Thymus (tissue), 11 donors: ENCODE measurements at regions not wholly inside any gene's neighbourhood (a gene's known extent, or its start where the extent isn't known, plus 50 kb on each side); places are given as distances from the start of the nearest gene placed in this dataset.
"Not testable (repeated sequence)": the region's sequence is repeated elsewhere in the genome, so short reads cannot be mapped to it uniquely, and the experiment has no call there.

Source experiments
- DNase-seq, 9 donors: peaks; one replicate each; pipeline ENCODE4 v3.0.0-alpha.2; 2013; ENCODE audit warnings: low spot score in 9 of 9, low read depth in 6 of 9, missing footprints in 1 of 9
- H3K27ac ChIP-seq, 2 donors: one replicate each; pipeline ENCODE4 v1.5.1; 2013; ENCODE audit warnings: control low read depth in 1 of 2, low read depth in 1 of 2, low read length in 1 of 2, mild to moderate bottlenecking in 1 of 2, moderate library complexity in 1 of 2
- H3K27me3 ChIP-seq, 2 donors: one replicate each; pipeline ENCODE4 v1.5.1; 2013; ENCODE audit warnings: low read length in 1 of 2; ENCODE audit not compliant: control insufficient read depth in 2 of 2, insufficient read depth in 1 of 2
- H3K36me3 ChIP-seq, 2 donors: one replicate each; pipeline ENCODE4 v1.5.1; 2013; ENCODE audit warnings: low read length in 1 of 2, mild to moderate bottlenecking in 1 of 2, moderate library complexity in 1 of 2; ENCODE audit not compliant: control insufficient read depth in 2 of 2, insufficient read depth in 2 of 2
- H3K4me1 ChIP-seq, 2 donors: one replicate each; pipeline ENCODE4 v1.5.1; 2013; ENCODE audit warnings: low read length in 2 of 2; ENCODE audit not compliant: control insufficient read depth in 2 of 2, insufficient read depth in 2 of 2
- H3K4me3 ChIP-seq, 2 donors: one replicate each; pipeline ENCODE4 v1.5.1; 2013; ENCODE audit warnings: low read length in 2 of 2, control low read depth in 1 of 2, mild to moderate bottlenecking in 1 of 2
- H3K9me3 ChIP-seq, 2 donors: one replicate each; pipeline ENCODE4 v1.5.1; 2013; ENCODE audit warnings: low read length in 1 of 2, mild to moderate bottlenecking in 1 of 2; ENCODE audit not compliant: control insufficient read depth in 2 of 2, insufficient read depth in 1 of 2
- WGBS: extraction: QIAGEN DNeasy Blood & Tissue Kit; methylation state at CpG from one replicate; pipeline ENCODE4 v1.1.7; 2013; 5-methylcytosine and 5-hydroxymethylcytosine counted together
- donor health status: healthy.

DNA sequence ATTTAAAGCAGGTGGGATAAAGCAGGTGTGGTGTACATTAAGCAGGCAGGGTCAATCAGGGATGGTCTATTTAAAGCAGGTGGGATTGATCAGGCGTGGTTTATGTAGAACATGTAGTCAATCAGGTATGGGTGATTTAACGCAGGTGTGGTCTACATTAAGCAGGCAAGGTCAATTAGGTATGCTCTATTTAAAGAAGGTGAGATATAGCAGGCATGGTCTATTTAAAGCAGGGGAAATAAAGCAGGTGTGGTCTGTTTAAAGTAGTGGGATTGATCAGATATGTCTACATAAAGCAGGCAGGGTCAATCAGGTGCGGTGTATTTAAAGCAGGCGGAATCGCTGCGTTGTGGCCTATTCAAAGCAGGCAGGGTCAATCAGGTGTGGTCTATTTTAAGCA lies 88.6 kb upstream of the MXRA5 start:
- Histone ChIP-seq H3K27ac (no peak overlapping the region), H3K9me3 (no peaks in the 10 kb centered on the region), H3K4me3 (no peak overlapping the region), H3K4me1 (no peaks in the 10 kb centered on the region), H3K36me3 (no peaks in the 10 kb centered on the region), H3K27me3 (no peaks in the 10 kb centered on the region)
- no peak for DNase-seq
- WGBS: 96% methylated on average over 6 of the region's 6 CpGs

DNA sequence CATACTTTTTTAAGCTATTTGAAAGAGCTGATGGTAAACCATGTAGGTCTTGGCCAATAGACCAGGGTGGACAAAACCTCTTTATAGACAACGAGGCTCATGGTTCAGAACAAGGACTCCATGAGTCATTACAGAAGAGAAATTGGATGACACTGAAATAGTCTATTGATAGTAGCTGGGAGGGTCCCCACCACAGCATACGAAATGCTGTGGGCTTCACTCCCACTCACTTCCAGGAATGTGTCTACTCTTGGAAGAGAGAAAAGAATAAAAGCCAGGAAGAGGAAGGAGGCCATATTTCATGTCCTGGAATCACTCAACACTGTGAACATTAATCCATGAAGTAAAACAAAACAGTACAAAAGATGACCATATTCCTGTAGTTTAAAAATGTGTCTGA lies 82.3 kb upstream of the MXRA5 start:
- Histone ChIP-seq H3K9me3 (no peaks in the 10 kb centered on the region), H3K27ac (no peak overlapping the region), H3K4me3 (no peak overlapping the region), H3K27me3 (no peaks in the 10 kb centered on the region), H3K36me3 (no peaks in the 10 kb centered on the region), H3K4me1 (no peaks in the 10 kb centered on the region)
- DNase-seq: no peak
- 59% methylated on average over 2 of the region's 2 CpGs for WGBS

DNA sequence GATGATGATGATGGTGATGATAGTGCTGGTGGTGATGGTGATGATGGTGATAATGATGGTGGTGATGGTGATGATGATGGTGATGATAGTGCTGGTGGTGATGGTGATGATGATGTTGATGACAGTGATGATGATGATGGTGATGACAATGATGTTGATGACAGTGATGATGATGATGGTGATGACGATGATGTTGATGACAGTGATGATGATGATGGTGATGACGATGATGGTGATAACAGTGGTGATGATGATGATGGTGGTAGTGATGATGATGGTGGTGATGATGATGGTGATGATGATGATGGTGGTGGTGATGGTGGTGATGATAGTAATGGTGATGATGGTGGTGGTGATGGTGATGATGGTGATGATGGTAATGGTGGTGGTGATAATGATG lies 80.1 kb upstream of the MXRA5 start:
- Histone ChIP-seq H3K4me1 (no peaks in the 10 kb centered on the region), H3K4me3 (no peak overlapping the region), H3K36me3 (no peaks in the 10 kb centered on the region), H3K9me3 (no peaks in the 10 kb centered on the region), H3K27ac (no peak overlapping the region), H3K27me3 (no peaks in the 10 kb centered on the region)
- 98% methylated on average over 2 of the region's 2 CpGs for WGBS
- no peak for DNase-seq

DNA sequence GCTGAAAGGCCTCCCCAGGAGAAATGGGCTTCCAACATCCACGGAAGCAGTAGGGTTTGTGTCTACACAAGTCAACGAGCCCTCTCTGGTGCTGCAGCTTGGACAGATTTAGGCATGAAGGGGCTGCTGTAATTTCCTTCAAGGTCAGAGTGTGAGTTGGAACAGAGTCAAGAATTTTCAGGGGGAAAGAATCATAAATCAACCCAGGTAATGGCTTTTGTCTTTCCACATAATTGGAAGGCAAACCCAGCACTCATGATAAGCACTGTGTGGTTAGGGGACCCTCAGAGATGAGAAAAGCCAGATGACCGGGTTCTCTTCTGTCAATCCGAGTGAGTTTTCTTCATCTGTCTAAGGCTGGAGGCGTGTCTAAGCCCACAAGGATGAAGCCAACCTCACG lies 78.6 kb upstream of the MXRA5 start:
- Histone ChIP-seq H3K36me3 (no peaks in the 10 kb centered on the region), H3K9me3 (no peaks in the 10 kb centered on the region), H3K4me3 (no peak overlapping the region), H3K4me1 (no peaks in the 10 kb centered on the region), H3K27me3 (no peaks in the 10 kb centered on the region), H3K27ac (no peak overlapping the region)
- 72% methylated on average over 6 of the region's 6 CpGs for WGBS
- no peak for DNase-seq

DNA sequence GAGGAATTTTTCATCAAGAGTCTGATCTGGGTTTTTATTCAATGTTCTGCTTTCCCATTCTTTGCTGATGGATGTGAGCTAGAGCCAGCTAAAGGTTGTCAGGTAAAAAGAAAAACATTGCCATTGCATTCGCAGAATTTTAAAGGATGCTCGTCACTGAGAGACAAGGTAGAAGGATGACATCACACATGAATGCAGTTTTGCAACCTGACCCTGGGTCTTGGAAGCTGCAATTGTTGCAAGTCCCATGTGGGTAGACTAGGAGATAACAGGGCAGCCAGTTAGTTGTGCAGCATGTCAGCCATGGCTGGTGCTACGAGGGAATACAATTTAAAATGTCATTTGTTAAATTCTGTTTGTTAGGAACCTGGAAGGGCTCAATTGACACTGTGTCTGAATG lies 73.9 kb upstream of the MXRA5 start:
- Histone ChIP-seq H3K4me3 (no peak overlapping the region), H3K9me3 (no peaks in the 10 kb centered on the region), H3K4me1 (no peaks in the 10 kb centered on the region), H3K27me3 (no peaks in the 10 kb centered on the region), H3K36me3 (no peaks in the 10 kb centered on the region), H3K27ac (no peak overlapping the region)
- 95% methylated on average over 3 of the region's 3 CpGs for WGBS
- DNase-seq: no peak

DNA sequence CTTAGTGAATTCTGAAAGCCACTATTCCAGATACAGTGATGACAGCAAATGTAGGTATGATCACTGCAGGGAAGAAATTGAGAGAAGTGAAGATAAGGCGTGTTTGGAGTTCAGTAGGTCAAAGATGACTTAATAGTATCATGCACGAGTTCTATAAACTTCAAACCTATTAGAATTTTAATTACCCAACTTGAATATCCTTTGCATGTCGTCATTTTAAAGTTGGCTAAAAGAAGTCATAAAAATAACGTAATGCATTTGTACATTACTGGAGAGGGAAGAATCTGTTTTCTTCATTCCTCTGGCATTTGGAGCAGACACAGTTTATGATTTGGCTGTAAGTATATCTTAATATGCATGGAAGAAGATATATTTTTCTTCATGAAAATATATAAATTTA lies 68.6 kb upstream of the MXRA5 start:
- H3K27ac ChIP-seq: no peak overlapping the region
- no peak overlapping the region for H3K4me3 ChIP-seq
- H3K9me3 ChIP-seq: no peaks in the 10 kb centered on the region
- no peaks in the 10 kb centered on the region for H3K4me1 ChIP-seq
- 93% methylated on average over 4 of the region's 4 CpGs for WGBS
- no peaks in the 10 kb centered on the region for H3K27me3 ChIP-seq
- H3K36me3 ChIP-seq: no peaks in the 10 kb centered on the region
- no peak for DNase-seq

DNA sequence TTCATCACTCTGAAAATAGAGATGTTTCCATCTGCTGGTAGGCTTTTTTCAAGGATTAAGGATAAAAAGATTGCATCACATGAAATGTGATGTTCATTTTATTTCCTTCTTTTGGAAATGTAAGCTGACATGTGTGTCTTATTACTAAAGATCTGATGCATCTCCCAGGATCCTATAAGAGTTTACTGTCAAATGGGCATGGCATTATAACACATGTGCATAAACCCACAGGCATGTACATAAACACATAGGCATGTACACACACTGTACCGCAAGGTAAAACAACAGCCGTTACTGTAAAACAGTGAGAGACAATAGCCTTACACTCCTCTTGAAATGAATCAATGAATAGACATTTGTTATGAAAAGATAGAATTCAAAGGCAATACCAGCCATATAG lies 65.2 kb upstream of the MXRA5 start:
- WGBS: 100% methylated on average over 2 of the region's 2 CpGs
- H3K4me3 ChIP-seq, H3K27ac ChIP-seq, H3K27me3 ChIP-seq, DNase-seq, H3K36me3 ChIP-seq, H3K4me1 ChIP-seq, H3K9me3 ChIP-seq: not testable (repeated sequence)

DNA sequence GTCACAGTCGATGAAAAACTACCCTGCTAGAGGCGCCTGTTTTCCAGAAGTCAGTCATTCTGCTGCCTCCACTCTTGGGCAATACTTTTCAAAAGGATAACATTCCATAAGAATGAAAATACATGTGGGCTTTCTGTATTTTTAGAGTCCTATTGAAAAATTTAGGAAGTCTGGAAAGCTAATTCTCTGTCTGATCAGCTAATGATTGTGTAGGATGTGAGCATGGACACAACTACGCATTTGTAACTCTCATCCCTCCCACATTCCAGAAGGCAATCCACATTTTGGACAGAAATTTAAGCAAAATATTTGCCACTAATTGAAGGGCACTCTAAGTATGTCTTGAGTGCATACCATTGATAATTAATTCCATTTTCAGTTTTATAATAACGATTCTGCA lies 63.5 kb upstream of the MXRA5 start:
- H3K27ac ChIP-seq, H3K27me3 ChIP-seq, H3K4me3 ChIP-seq, H3K9me3 ChIP-seq, H3K36me3 ChIP-seq, DNase-seq, H3K4me1 ChIP-seq: not testable (repeated sequence)
- WGBS: 97% methylated on average over 4 of the region's 4 CpGs

DNA sequence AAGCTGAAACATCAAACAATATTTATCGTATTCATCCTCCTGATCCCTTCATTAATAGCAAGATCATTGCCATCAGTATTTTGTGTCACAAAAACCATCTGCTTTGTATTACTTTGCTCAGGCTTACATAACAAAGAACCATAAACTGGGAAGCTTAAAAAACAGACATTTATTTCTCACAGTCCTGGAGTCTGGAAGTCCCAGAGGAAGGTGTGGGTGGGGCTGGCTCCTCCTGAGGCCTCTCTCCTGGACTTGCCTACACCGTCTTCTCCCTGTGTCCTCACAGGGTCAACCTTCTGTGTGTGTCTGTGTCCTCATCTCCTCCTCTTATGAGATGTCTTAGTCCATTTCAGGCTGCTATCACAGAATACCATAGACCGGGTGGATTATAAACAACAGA lies 61.3 kb upstream of the MXRA5 start:
- Histone ChIP-seq H3K27me3 (no peaks in the 10 kb centered on the region), H3K36me3 (no peaks in the 10 kb centered on the region), H3K9me3 (no peaks in the 10 kb centered on the region), H3K4me1 (no peaks in the 10 kb centered on the region), H3K4me3 (no peak overlapping the region), H3K27ac (no peak overlapping the region)
- 90% methylated on average over 3 of the region's 3 CpGs for WGBS
- no peak for DNase-seq

DNA sequence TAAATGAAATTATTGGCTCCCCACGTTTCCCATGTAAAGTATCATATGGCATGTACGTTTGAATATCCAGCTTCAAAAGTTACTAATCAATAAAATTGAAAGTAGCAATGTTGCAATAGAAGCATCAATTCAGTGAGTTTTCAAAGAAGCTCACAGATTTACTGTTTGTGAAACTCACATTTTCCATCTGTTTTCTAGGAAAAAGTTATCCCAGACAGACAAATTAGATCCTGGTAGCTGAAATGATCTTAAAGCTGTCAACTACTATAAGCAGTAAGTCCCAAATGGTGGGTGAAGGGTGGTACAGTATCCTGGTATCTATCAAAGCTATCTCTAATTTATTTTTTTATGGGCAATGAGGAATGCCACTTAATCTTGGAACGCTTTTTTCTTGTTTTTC lies 60.7 kb upstream of the MXRA5 start:
- Histone ChIP-seq H3K27ac (no peak overlapping the region), H3K4me1 (no peaks in the 10 kb centered on the region), H3K4me3 (no peak overlapping the region), H3K27me3 (no peaks in the 10 kb centered on the region), H3K9me3 (no peaks in the 10 kb centered on the region), H3K36me3 (no peaks in the 10 kb centered on the region)
- WGBS: 92% methylated on average over 3 of the region's 3 CpGs
- DNase-seq: no peak
